ENCODE measurements at regions not wholly inside any gene's neighbourhood (a gene's known extent, or its start where the extent isn't known, plus 50 kb on each side); places are given as distances from the start of the nearest gene placed in this dataset.

DNA sequence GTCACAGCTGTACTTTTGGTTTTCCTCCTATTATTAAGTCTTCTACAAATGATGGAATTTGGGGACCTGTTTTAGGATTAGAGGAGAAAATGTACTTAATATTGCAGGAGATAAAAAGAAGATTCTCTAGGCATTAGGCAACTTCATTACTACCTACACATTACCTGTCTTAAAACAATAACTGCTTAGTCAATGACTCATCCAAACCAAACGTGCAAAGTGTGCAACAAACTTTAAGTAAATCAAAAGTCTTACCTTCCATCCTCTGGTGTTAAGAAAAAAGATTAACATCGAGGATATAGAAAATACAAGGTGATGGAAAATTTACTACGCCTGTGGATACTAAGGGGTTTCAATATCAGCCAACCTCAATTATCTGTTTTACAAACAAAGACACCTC lies 285.3 kb upstream of the KYNU start:
- TF ChIP-seq, protein P1, sequence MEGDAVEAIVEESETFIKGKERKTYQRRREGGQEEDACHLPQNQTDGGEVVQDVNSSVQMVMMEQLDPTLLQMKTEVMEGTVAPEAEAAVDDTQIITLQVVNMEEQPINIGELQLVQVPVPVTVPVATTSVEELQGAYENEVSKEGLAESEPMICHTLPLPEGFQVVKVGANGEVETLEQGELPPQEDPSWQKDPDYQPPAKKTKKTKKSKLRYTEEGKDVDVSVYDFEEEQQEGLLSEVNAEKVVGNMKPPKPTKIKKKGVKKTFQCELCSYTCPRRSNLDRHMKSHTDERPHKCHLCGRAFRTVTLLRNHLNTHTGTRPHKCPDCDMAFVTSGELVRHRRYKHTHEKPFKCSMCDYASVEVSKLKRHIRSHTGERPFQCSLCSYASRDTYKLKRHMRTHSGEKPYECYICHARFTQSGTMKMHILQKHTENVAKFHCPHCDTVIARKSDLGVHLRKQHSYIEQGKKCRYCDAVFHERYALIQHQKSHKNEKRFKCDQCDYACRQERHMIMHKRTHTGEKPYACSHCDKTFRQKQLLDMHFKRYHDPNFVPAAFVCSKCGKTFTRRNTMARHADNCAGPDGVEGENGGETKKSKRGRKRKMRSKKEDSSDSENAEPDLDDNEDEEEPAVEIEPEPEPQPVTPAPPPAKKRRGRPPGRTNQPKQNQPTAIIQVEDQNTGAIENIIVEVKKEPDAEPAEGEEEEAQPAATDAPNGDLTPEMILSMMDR (IDR thresholded peaks at IDR 0.05) = no peak

DNA sequence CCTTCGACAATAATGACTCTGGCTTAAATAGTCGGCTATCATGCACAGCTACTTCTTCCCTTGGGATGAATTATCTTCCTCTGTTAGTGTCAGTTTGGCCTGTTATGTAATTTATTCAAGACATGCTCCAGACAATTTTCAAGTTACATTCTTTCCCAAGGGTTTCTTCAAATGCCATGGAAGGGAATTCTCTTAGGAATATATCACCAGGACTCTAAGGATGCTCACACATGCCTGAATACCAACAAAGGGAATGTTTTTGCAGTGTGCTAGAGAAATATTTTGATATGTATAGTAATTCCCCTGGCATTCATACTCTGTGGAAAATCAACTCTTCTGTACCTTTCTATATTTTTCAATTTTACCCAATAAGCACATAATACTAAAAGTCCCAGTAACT lies 286.0 kb upstream of the KYNU start:
- TF ChIP-seq, protein P1 (IDR thresholded peaks at IDR 0.05) = no peak

DNA sequence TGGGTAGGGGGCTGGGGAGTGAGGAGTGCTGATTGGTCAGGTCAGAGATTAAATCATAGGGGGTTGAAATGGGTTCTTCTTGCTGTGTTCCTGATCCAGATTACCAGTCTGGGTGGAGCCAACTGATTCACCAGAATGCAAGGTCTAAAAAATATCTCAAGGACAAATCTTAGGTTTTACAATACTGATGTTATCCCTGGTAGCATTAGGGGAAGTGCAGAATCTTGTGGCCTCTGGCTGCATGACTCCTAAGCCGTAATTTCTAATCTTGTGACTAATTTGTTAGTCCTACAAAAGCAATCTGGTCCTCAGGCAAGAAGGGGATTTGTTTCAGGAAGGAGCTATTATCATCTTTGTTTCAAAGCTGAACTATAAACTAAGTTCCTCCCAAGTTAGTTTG lies 289.2 kb upstream of the KYNU start:
- TF ChIP-seq, protein P1 (IDR thresholded peaks at IDR 0.05) = no peak

DNA sequence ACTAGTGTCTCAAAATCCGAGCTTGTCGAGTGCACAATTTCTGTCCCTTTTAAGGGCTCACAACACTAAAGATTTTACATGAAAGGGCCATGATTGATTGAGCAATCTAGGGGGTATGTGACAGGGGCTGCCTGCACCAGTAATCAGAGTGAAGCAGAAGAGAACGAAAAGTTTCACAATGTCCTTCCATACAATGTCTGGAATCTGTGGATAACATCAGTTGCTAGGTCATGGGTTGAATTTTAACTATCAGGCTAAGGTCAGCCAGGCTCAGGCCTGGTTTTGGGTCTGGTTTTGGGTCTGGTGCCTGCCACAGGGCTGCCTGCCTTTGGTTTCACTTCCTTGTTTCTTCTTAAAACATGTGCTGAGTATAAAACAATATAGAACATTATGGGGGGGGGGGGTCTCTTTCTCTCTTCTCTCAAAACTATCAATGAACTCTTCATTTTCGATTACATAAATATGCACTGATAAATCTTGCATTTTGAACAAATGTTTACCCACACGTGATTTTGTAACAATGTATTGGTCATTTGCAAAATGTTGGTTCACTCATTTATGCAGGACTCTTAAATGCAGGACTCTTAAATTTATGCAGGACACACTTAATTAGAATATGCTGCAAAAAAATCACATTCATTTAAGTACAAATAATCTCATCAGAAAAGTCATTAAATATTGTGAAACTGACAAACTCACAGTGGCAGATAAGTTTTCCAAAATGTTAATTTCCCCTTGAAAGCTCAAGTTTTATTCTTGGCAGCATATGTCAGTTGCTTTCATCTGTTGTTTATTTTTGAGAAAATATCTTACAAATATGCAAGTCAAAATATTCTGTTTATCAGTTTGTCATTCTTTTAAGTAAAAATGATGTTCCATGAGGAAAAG lies 290.5 kb upstream of the KYNU start:
- TF ChIP-seq, protein P1 (IDR thresholded peaks at IDR 0.05) = no peak

DNA sequence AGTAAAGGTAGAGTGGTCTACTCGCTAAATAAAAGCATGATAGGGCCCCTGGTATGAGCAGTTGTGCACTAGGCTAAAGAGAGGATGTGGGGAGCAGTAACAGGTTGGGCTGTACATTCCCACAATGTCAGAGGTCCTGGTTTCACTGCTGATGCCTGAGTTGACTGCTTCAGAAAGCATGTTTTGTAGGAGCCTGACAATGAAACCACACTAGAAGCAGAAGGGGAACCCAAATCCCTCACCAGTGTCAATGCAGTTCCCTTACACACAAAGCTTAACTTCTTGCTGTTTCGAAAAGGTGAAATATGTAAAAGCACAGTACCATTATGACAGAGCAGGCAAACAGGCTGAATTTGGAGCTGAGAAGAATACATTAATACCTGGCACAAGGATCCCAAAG lies 291.7 kb upstream of the KYNU start:
- TF ChIP-seq, protein P1 (IDR thresholded peaks at IDR 0.05) = no peak

DNA sequence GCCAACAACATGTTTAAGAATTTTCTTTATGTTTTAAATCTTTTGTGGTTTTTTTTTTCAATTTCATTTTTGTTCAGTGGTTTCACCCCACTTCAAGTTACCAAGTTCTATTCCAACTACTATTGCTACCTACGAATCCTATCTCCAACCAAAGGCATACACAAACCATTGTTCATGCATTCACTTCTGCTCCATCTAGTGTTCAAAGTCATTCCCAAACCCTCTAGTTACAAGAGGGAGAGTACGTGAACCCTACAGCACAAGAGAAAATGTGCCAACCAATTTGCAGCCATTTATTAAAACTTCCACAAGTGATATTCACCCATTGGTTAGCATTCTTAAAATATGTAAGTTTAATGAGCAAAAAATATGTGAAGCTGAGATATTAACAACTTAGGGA lies 295.1 kb upstream of the KYNU start:
- TF ChIP-seq, protein P1 (IDR thresholded peaks at IDR 0.05) = no peak

DNA sequence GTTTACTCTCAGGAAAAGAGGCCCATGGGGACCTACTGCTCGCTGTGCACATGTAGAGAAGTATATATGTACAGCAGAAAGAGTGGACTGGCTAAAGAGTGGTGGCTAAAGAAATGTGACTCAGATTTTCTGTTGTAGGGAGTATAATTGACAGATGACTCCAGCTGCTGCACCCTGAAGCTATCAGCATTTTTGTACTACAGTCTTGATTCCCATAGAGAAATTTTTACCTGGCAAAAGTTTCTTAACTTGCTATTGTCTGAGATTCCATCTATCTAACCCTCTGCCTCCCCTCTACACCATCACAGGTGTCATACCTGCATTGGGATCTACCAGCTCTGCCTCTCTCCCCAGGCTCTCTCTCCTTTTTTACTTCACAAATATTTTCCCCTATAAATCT lies 296.0 kb upstream of the KYNU start:
- TF ChIP-seq, protein P1 (IDR thresholded peaks at IDR 0.05) = no peak

All from LNCAP (cell line).